ENCODE measurements at regions not wholly inside any gene's neighbourhood (a gene's known extent, or its start where the extent isn't known, plus 50 kb on each side); places are given as distances from the start of the nearest gene placed in this dataset.
"Not testable (repeated sequence)": the region's sequence is repeated elsewhere in the genome, so short reads cannot be mapped to it uniquely, and the experiment has no call there.

DNA sequence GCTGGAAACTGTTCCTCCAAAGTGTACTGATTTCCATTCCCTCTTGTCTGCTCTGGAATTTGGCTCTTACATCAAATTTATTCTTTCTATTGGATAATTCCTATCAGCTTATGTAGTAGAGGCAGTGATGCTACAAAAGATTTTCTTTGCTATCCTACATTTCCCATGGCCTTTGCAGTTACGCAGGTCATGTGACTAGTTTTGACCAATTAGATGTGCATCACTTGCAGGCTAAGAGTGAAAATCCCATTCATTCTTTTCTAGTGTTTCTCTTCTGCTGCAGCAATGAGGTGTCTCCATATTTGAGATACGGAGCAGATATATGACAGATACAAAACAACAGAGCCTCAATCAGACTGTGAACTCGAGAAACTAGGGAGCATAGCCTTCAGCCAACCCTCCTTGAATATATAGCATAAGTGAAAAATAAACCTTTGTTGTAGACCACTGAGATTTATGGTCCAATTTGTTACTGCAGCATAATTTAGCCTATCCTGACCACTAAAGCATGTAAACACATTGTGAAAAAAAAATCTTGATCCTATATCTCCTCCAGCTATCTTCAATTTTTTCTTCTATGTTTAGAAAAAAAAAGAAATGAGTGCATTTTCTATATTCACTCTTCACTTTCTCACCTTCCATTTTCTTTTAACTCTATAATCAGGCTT is 102.0 kb downstream of the HNMT start:
- ATAC-seq: no peak
- no peak for FAIRE-seq
- peaks cover 6% of the 10 kb centered on the region for H3K4me1 ChIP-seq
- ChIA-PET CTCF (interaction anchor here (0.7 kb wide), 1 partner anchor 89 kb away, joined by 3 read pairs; no protein-coding TSS in a partner anchor), POLR2A (no interaction called here)
- no peak overlapping the region for H3K27ac ChIP-seq
- peaks cover 13% of the 10 kb centered on the region; the same call in 1 of the 3 replicates for H3K9me3 ChIP-seq
- no peak for DNase-seq (ENCODE audit: low read depth in 1 of 2, low spot score in 1 of 2)
- TF ChIP-seq KDM5A (IDR thresholded peaks at IDR 0.05): no peak
- TF ChIP-seq NR3C1 (IDR thresholded peaks at IDR 0.05): no peak
- TF ChIP-seq, protein P1, sequence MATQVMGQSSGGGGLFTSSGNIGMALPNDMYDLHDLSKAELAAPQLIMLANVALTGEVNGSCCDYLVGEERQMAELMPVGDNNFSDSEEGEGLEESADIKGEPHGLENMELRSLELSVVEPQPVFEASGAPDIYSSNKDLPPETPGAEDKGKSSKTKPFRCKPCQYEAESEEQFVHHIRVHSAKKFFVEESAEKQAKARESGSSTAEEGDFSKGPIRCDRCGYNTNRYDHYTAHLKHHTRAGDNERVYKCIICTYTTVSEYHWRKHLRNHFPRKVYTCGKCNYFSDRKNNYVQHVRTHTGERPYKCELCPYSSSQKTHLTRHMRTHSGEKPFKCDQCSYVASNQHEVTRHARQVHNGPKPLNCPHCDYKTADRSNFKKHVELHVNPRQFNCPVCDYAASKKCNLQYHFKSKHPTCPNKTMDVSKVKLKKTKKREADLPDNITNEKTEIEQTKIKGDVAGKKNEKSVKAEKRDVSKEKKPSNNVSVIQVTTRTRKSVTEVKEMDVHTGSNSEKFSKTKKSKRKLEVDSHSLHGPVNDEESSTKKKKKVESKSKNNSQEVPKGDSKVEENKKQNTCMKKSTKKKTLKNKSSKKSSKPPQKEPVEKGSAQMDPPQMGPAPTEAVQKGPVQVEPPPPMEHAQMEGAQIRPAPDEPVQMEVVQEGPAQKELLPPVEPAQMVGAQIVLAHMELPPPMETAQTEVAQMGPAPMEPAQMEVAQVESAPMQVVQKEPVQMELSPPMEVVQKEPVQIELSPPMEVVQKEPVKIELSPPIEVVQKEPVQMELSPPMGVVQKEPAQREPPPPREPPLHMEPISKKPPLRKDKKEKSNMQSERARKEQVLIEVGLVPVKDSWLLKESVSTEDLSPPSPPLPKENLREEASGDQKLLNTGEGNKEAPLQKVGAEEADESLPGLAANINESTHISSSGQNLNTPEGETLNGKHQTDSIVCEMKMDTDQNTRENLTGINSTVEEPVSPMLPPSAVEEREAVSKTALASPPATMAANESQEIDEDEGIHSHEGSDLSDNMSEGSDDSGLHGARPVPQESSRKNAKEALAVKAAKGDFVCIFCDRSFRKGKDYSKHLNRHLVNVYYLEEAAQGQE (IDR thresholded peaks at IDR 0.05): no peak
- TF ChIP-seq CBX2 (IDR thresholded peaks at IDR 0.05; ENCODE audit: borderline replicate concordance, low read depth): no peak
- no peak for TF ChIP-seq SMC3 (IDR thresholded peaks at IDR 0.05)
- TF ChIP-seq, protein P2, sequence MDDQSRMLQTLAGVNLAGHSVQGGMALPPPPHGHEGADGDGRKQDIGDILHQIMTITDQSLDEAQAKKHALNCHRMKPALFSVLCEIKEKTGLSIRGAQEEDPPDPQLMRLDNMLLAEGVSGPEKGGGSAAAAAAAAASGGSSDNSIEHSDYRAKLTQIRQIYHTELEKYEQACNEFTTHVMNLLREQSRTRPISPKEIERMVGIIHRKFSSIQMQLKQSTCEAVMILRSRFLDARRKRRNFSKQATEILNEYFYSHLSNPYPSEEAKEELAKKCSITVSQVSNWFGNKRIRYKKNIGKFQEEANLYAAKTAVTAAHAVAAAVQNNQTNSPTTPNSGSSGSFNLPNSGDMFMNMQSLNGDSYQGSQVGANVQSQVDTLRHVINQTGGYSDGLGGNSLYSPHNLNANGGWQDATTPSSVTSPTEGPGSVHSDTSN (IDR thresholded peaks at IDR 0.05): no peak
- TF ChIP-seq HOXB13 (CRISPR knock-in tag; IDR thresholded peaks at IDR 0.05; ENCODE audit: low read depth): no peak
- TF ChIP-seq PHF8 (IDR thresholded peaks at IDR 0.05; ENCODE audit: borderline replicate concordance, low read depth): no peak
- no peak for TF ChIP-seq FOSB (CRISPR knock-in tag; IDR thresholded peaks at IDR 0.05)
- TF ChIP-seq MAZ (IDR thresholded peaks at IDR 0.05; ENCODE audit: borderline replicate concordance, low read depth, low read length): no peak
- TF ChIP-seq GATA3 (IDR thresholded peaks at IDR 0.05; ENCODE audit: borderline replicate concordance): no peak
- TF ChIP-seq CHD2 (IDR thresholded peaks at IDR 0.05; ENCODE audit: low read length, partially characterized antibody): no peak
- no peak for TF ChIP-seq POLR2AphosphoS2 (conservative IDR thresholded peaks at IDR 0.05; ENCODE audit: low read length)
- TF ChIP-seq ESRRA (IDR thresholded peaks at IDR 0.05; ENCODE audit: borderline replicate concordance, low read length): no peak
- TF ChIP-seq KDM1A (IDR thresholded peaks at IDR 0.05; ENCODE audit: low read depth): no peak
- 66% methylated on average over 3 of the region's 3 CpGs for whole genome bisulfite sequencing (ENCODE audit: missing lambda C conversion rate)
- H3K4me2 ChIP-seq: no peak overlapping the region
- H3K4me3 ChIP-seq: no peak overlapping the region

DNA sequence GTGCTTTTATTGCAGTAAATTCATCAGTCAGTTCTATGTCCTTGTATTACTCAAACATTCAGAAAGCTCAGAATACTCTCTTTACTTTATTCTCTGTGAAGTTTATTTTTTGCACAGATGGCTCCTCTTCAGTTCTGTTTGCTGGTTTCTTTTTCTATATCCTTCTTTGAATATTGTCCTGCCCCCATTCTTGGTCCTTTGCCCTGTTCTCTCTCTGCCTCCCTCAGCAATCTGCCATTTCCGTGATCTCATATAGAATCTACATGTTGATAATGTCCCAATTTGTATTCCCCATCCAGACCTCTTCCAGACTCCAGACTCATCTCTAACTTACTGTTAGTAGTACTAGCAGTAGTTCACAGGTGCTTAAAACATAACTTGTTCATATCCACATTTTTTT is 102.6 kb downstream of the HNMT start:
- H3K4me2 ChIP-seq: no peak overlapping the region
- FAIRE-seq (no peak), ATAC-seq (no peak), DNase-seq (ENCODE audit: low read depth in 1 of 2, low spot score in 1 of 2) (no peak)
- ChIA-PET CTCF (interaction anchor here (0.7 to 1.2 kb wide), 2 partner anchors 17 to 89 kb away, joined by 3 read pairs; no protein-coding TSS in a partner anchor), POLR2A (no interaction called here)
- H3K9me3 ChIP-seq: peaks cover 12% of the 10 kb centered on the region; the same call in 1 of the 3 replicates
- H3K27ac ChIP-seq: no peak overlapping the region; a peak in 1 of 6 replicates
- no peak overlapping the region for H3K4me3 ChIP-seq
- peaks cover 12% of the 10 kb centered on the region for H3K4me1 ChIP-seq
- 80% methylated on average over 1 of the region's 1 CpG for WGBS (ENCODE audit: missing lambda C conversion rate)
- TF ChIP-seq ZNF302 (CRISPR knock-in tag; IDR thresholded peaks at IDR 0.05): no peak
- TF ChIP-seq TP53 (CRISPR knock-in tag; IDR thresholded peaks at IDR 0.05): no peak
- no peak for TF ChIP-seq SREBF2 (IDR thresholded peaks at IDR 0.05)
- no peak for TF ChIP-seq ESRRA (IDR thresholded peaks at IDR 0.05; ENCODE audit: borderline replicate concordance, low read length)

DNA sequence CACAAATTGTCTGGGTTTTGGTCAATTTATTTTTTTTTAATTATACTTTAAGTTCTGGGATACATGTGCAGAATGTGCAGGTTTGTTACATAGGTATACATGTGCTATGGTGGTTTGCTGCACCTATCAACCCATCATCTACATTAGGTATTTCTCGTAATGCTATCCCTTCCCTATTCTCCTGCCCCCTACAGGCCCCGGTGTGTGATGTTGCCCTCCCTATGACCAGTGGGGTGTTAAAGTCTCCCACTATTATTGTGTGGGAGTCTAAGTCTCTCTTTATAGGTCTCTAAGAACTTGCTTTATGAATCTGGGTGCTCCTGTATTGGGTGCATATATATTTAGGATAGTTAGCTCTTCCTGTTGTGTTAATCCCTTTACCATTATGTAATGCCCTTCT is 104.4 kb downstream of the HNMT start:
- H3K9me3 ChIP-seq; H3K4me3 ChIP-seq; ATAC-seq; FAIRE-seq; H3K4me2 ChIP-seq; DNase-seq (ENCODE audit: low read depth in 1 of 2, low spot score in 1 of 2); CTCF ChIA-PET; POLR2A ChIA-PET; H3K27ac ChIP-seq: not testable (repeated sequence)
- 93% methylated on average over 2 of the region's 2 CpGs for WGBS (ENCODE audit: missing lambda C conversion rate)
- H3K4me1 ChIP-seq: peaks cover 25% of the 10 kb centered on the region

DNA sequence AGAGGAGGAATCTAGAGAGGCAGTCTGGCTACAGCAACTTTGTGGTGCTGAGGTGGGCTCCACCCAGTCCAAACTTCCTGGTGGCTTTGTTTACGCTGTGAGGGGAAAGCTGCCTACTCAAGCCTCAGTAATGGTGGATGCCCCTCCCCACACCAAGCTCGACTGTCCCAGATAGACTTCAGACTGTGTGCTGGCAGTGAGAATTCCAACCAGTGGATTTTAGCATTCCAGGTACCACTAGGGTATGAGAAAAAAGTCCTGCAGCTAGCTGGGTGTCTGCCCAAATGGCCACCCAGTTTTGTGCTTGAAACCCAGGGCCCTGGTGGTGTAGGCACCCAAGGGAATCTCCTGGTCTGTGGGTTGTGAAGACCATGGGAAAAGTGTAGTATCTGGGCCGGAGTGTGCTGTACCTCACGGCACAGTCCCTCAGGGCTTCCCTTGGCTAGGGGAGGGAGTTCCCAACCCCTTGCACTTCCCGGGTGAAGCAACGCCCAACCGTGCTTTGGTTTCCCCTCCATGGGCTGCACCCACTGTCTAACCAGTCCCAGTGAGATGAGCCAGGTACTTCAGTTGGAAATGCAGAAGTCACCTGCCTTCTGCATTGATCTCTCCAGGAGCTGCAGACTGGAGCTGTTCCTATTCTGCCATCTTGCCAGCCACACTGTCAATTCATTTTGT is 106.9 kb downstream of the HNMT start:
- Histone ChIP-seq H3K4me1 (peaks cover 25% of the 10 kb centered on the region), H3K27ac (peak overlapping the region; percentile 73 to 75), H3K4me2 (peak overlapping the region; percentile 67)
- FAIRE-seq; DNase-seq (ENCODE audit: low read depth in 1 of 2, low spot score in 1 of 2); ATAC-seq; H3K4me3 ChIP-seq; H3K9me3 ChIP-seq: not testable (repeated sequence)
- WGBS (ENCODE audit: missing lambda C conversion rate): 88% methylated on average over 7 of the region's 7 CpGs
- ChIA-PET POLR2A (interaction anchor here (1.6 kb wide), 1 partner anchor 11 kb away, joined by 5 read pairs; no protein-coding TSS in a partner anchor), CTCF (interaction anchor here (1.1 to 1.3 kb wide), 3 partner anchors 8 to 17 kb away, joined by 3 read pairs; no protein-coding TSS in a partner anchor)

All from A549 (cell line).